Erythroblast (primary cell): ENCODE measurements at regions not wholly inside any gene's neighbourhood (a gene's known extent, or its start where the extent isn't known, plus 50 kb on each side); places are given as distances from the start of the nearest gene placed in this dataset.
"Not testable (repeated sequence)": the region's sequence is repeated elsewhere in the genome, so short reads cannot be mapped to it uniquely, and the experiment has no call there.

Experiments
- DNase-seq, 2 experiments: peaks; one replicate each; lab custom pipeline; 2025; lab: John Stamatoyannopoulos, UW
- GATA1 ChIP-seq: IDR thresholded peaks from 2 replicates; pipeline ENCODE4 v1.6.1; 2011; ENCODE audit warnings: low read depth, mild to moderate bottlenecking, control low read depth, low read length, moderate library complexity
- POLR2A ChIP-seq: IDR thresholded peaks from 2 replicates; pipeline ENCODE4 v1.6.1; 2011; ENCODE audit warnings: mild to moderate bottlenecking, low read length

- TF ChIP-seq GATA1, result no peak
- TF ChIP-seq POLR2A, result no peak
- no peak for DNase-seq
Observed at GRCh38 chr3:178200316-178200715, 335.9 kb upstream of the KCNMB2 start.

- no peak for DNase-seq
- no peak for TF ChIP-seq POLR2A
- no peak for TF ChIP-seq GATA1
Observed at GRCh38 chr3:178201714-178202113, 334.5 kb upstream of the KCNMB2 start.

GRCh38 chr3:178202194-178202593 is 334.0 kb upstream of the KCNMB2 start:
- peak in 1 of 2 experiments; percentile 22 for DNase-seq
- TF ChIP-seq GATA1, result no peak
- TF ChIP-seq POLR2A, result no peak

- DNase-seq, result no peak
Observed at GRCh38 chr3:178203165-178203564, 333.1 kb upstream of the KCNMB2 start.

GRCh38 chr3:178203650-178204049 is 332.6 kb upstream of the KCNMB2 start:
- no peak for DNase-seq
- no peak for TF ChIP-seq POLR2A

More at GRCh38 chr3:178203165-178203564, 333.1 kb upstream of the KCNMB2 start:
- TF ChIP-seq POLR2A (no peak), GATA1 (no peak)

GRCh38 chr3:178205740-178206139 is 330.5 kb upstream of the KCNMB2 start:
- TF ChIP-seq GATA1, result no peak
- DNase-seq, result no peak

- TF ChIP-seq GATA1 (no peak), POLR2A (no peak)
Observed at GRCh38 chr3:178206521-178206920, 329.7 kb upstream of the KCNMB2 start.

GRCh38 chr3:178207161-178207560 is 329.1 kb upstream of the KCNMB2 start:
- not testable (repeated sequence) for DNase-seq

More at GRCh38 chr3:178206521-178206920, 329.7 kb upstream of the KCNMB2 start:
- DNase-seq, result no peak

- not testable (repeated sequence) for DNase-seq
Observed at GRCh38 chr3:178207627-178208026, 328.6 kb upstream of the KCNMB2 start.

- not testable (repeated sequence) for DNase-seq
Observed at GRCh38 chr3:178209116-178209515, 327.1 kb upstream of the KCNMB2 start.

- DNase-seq, result not testable (repeated sequence)
Observed at GRCh38 chr3:178209618-178210017, 326.6 kb upstream of the KCNMB2 start.

GRCh38 chr3:178211086-178211485 is 325.1 kb upstream of the KCNMB2 start:
- peak in 1 of 2 experiments; percentile 2 for DNase-seq

- DNase-seq, result no peak
- no peak for TF ChIP-seq GATA1
Observed at GRCh38 chr3:178217479-178217878, 318.8 kb upstream of the KCNMB2 start.

GRCh38 chr3:178218231-178218630 is 318.0 kb upstream of the KCNMB2 start:
- TF ChIP-seq GATA1, result no peak
- no peak for TF ChIP-seq POLR2A
- DNase-seq, result no peak

- DNase-seq, result not testable (repeated sequence)
Observed at GRCh38 chr3:178219661-178220060, 316.6 kb upstream of the KCNMB2 start.

- TF ChIP-seq GATA1 (no peak), POLR2A (no peak)
- DNase-seq, result no peak
Observed at GRCh38 chr3:178223876-178224275, 312.4 kb upstream of the KCNMB2 start.

GRCh38 chr3:178226094-178226493 is 310.1 kb upstream of the KCNMB2 start:
- DNase-seq, result no peak

More at GRCh38 chr3:178226094-178226493, 310.1 kb upstream of the KCNMB2 start:
- TF ChIP-seq GATA1, result no peak
- TF ChIP-seq POLR2A, result no peak
